K562 (cell line): ENCODE measurements at regions not wholly inside any gene's neighbourhood (a gene's known extent, or its start where the extent isn't known, plus 50 kb on each side); places are given as distances from the start of the nearest gene placed in this dataset.

Experiments
- ATAC-seq: fragments of 200-7000 bp; cut with Tn5 transposase; 3 replicates; pipeline ENCODE4 v1.9.1; 2020; ENCODE audit warnings: moderate library complexity
- BruUV-seq: library from RNA; stranded (reverse); fragments of 400-500 nt; replicated peaks from 2 replicates; lab custom pipeline; 2021; lab: Mats Ljungman, UMichigan
- CTCF ChIA-PET: fragments of 300-600 bp; formaldehyde crosslinking; extraction: SDS; loops from one replicate; lab custom pipeline; 2021; ENCODE audit warnings: low intra/inter-chr PET ratio; lab: Yijun Ruan, JAX
- POLR2A ChIA-PET: fragments of 300-600, 350-650 bp; sonication (Branson Sonifier 250); formaldehyde crosslinking; extraction: SDS; loops from one replicate; lab custom pipeline; 2021; ENCODE audit warnings: antibody characterized with exemption, inconsistent platforms; lab: Yijun Ruan, JAX
- DNase-seq, 4 experiments: peaks; one replicate each; pipeline versions ENCODE4 v3.0.0 to v3.0.0-alpha.2; 2011 to 2018; ENCODE audit warnings: low spot score in 3 of 4, mixed read lengths in 3 of 4; ENCODE audit errors: extremely low read depth in 1 of 4
- FAIRE-seq: peaks from 2 replicates; lab custom pipeline; 2011; peaks lifted over from hg19 to GRCh38; lab: Jason Lieb, UNC
- H2AFZ ChIP-seq: 2 replicates; pipeline ENCODE4 v1.6.0; 2011; ENCODE audit warnings: low read depth, low read length, control low read depth, inconsistent platforms
- H3K27ac ChIP-seq: fragments of 200-600 bp; 3 replicates; pipeline ENCODE4 v1.8.0; 2011; ENCODE audit warnings: low read depth, mild to moderate bottlenecking, control low read depth, inconsistent platforms, low read length, moderate library complexity, mixed read lengths; ENCODE audit errors: extremely low read depth
- H3K27me3 ChIP-seq, 2 experiments: fragments of 300-600 bp in 1 of 2; 2 replicates in 1 of 2; 3 replicates in 1 of 2; pipeline versions ENCODE4 v1.6.0 to v1.8.0; 2011; ENCODE audit warnings: inconsistent platforms in 2 of 2, low read length in 2 of 2, mild to moderate bottlenecking in 1 of 2, mixed read lengths in 1 of 2, moderate library complexity in 1 of 2; ENCODE audit not compliant: control insufficient read depth in 2 of 2, insufficient read depth in 2 of 2
- H3K36me3 ChIP-seq: fragments of 300-600 bp; 3 replicates; pipeline ENCODE4 v1.8.0; 2011; ENCODE audit warnings: mild to moderate bottlenecking, low read length, inconsistent platforms; ENCODE audit not compliant: control insufficient read depth, insufficient read depth
- H3K4me1 ChIP-seq, 2 experiments: fragments of 200-600 bp in 1 of 2; replicated peaks in 1 of 2; 2 replicates in 1 of 2; 3 replicates in 1 of 2; pipeline versions ENCODE4 v1.5.1 to v1.8.0; 2011; ENCODE audit warnings: inconsistent platforms in 2 of 2, low read length in 2 of 2, mild to moderate bottlenecking in 1 of 2, mixed read lengths in 1 of 2, moderate library complexity in 1 of 2; ENCODE audit not compliant: control insufficient read depth in 2 of 2, insufficient read depth in 2 of 2
- H3K4me2 ChIP-seq: 2 replicates; pipeline ENCODE4 v1.6.1; 2011; ENCODE audit warnings: low read length, control low read depth, inconsistent platforms, mixed read lengths; ENCODE audit not compliant: insufficient read depth
- H3K4me3 ChIP-seq: fragments of 200-600 bp; sonication (generic), shearing (Covaris generic); 2 replicates; pipeline ENCODE4 v1.5.1; 2016; ENCODE audit warnings: control low read depth, inconsistent platforms
- H3K79me2 ChIP-seq: fragments of 200-600 bp; 3 replicates; pipeline ENCODE4 v1.8.0; 2011; ENCODE audit warnings: low read length, inconsistent platforms; ENCODE audit not compliant: control insufficient read depth, insufficient read depth
- H3K9ac ChIP-seq, 2 experiments: 2 replicates each; pipeline versions ENCODE4 v1.6.0 to v1.6.1; 2011; ENCODE audit warnings: low read depth in 2 of 2, low read length in 2 of 2, control low read depth in 1 of 2, inconsistent platforms in 1 of 2, mild to moderate bottlenecking in 1 of 2, mixed read lengths in 1 of 2; ENCODE audit not compliant: insufficient read depth in 1 of 2
- H3K9me1 ChIP-seq: one replicate; pipeline ENCODE4 v1.6.0; 2011; ENCODE audit warnings: inconsistent platforms, mild to moderate bottlenecking, low read length, moderate library complexity; ENCODE audit not compliant: control insufficient read depth, insufficient read depth
- H3K9me3 ChIP-seq: replicated peaks from 2 replicates; pipeline ENCODE4 v1.5.1; 2011; ENCODE audit warnings: low read depth, low read length, inconsistent platforms; ENCODE audit not compliant: control insufficient read depth, insufficient read depth
- H4K20me1 ChIP-seq: replicated peaks from 2 replicates; pipeline ENCODE4 v1.6.1; 2011; ENCODE audit warnings: low read length, inconsistent platforms, mixed read lengths; ENCODE audit not compliant: control insufficient read depth, insufficient read depth
- EGR1 ChIP-seq: fragments of 450-650 bp; conservative IDR thresholded peaks from 2 replicates; pipeline ENCODE4 v1.6.1; 2017; ENCODE audit warnings: mild to moderate bottlenecking
- ETS2 ChIP-seq: IDR thresholded peaks from 2 replicates; pipeline ENCODE4 v1.6.1; 2016; ENCODE audit warnings: borderline replicate concordance, missing genetic modification characterization, mild to moderate bottlenecking, moderate library complexity, missing compliant biosample characterization; ENCODE audit not compliant: poor library complexity, severe bottlenecking
- SMARCC2 ChIP-seq: fragments of 450-650 bp; IDR thresholded peaks from 2 replicates; pipeline ENCODE4 v1.6.1; 2017; ENCODE audit warnings: antibody characterized with exemption, moderate library complexity, mild to moderate bottlenecking, low read depth
- UBTF ChIP-seq, 2 experiments: IDR thresholded peaks; 2 replicates each; pipeline ENCODE4 v1.6.1; 2012; ENCODE audit warnings: improper control_type of control experiment in 2 of 2, low read depth in 2 of 2, low read length in 2 of 2, borderline replicate concordance in 1 of 2
- ZBTB26 ChIP-seq: fragments of 450-650 bp; formaldehyde crosslinking; IDR thresholded peaks from 2 replicates; pipeline ENCODE4 v1.4.0; 2022; ENCODE audit warnings: missing genetic modification characterization
- ZNF41 ChIP-seq: fragments of 250-450 bp; sonication (Bioruptor Pico); conservative IDR thresholded peaks from 2 replicates; pipeline ENCODE4 v1.4.0; 2020; ENCODE audit warnings: mild to moderate bottlenecking
- WGBS: fragments of 100-300 bp; shearing (Covaris generic); methylation state at CpG from one replicate; pipeline ENCODE4 v1.1.6; 2016; ENCODE audit warnings: low coverage, mixed read lengths; ENCODE audit not compliant: insufficient coverage; ENCODE audit errors: missing lambda C conversion rate; 5-methylcytosine and 5-hydroxymethylcytosine counted together
- in situ Hi-C: fragments of 300-500 bp; cut with MboI; formaldehyde crosslinking; loops from 4 replicates; pipeline ENCODE4 v1.15.0; 2018; ENCODE audit warnings: inconsistent platforms, mixed read lengths
- intact Hi-C: fragments of 100-400 bp; cut with micrococcal nuclease; formaldehyde crosslinking; loops from 2 replicates; pipeline ENCODE4 v1.14.2; 2022

DNA sequence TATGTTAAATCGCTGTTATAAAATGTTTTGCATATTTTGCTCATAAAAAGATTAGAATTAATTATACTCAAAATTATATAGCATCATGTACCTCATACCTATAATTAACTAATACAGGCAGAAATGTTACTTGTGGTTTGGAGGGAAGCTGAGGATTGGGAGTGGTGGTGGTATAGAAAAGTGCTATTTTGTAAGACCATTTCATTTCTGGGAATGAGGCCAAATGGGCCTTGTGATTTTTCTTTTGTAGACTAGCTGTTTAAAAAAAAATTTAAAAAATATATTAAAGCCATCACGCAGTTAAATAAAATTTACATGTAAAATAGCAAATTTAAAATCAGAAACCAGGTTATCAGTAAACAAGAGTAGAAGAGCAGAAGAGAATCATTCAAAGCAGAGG is 560.8 kb upstream of the FAM98A start:
- 0% methylated on average over 2 of the region's 2 CpGs for WGBS
- intact Hi-C loops (no loop called here), in situ Hi-C loops (no loop called here)
- Histone ChIP-seq H4K20me1 (no peaks in the 10 kb centered on the region), H3K27ac (no peak overlapping the region), H3K9ac (no peak overlapping the region), H2AFZ (no peak overlapping the region)
- FAIRE-seq: no peak
- POLR2A ChIA-PET: no interaction called here
- DNase-seq: no peak
- TF ChIP-seq ZNF41 (CRISPR knock-in tag): no peak
- no peak for TF ChIP-seq ZBTB26 (CRISPR knock-in tag)
- TF ChIP-seq ETS2 (tag): no peak
- no peak for TF ChIP-seq SMARCC2
- TF ChIP-seq, all 486 proteins: peak for 0
- Histone ChIP-seq H3K4me2 (no peak overlapping the region), H3K27me3 (no peaks in the 10 kb centered on the region), H3K79me2 (no peaks in the 10 kb centered on the region), H3K9me3 (no peaks in the 10 kb centered on the region), H3K9me1 (no peaks in the 10 kb centered on the region), H3K36me3 (no peaks in the 10 kb centered on the region), H3K4me1 (no peaks in the 10 kb centered on the region), H3K4me3 (no peak overlapping the region)
- ATAC-seq: no peak
- CTCF ChIA-PET: no interaction called here
- no TSS peak for BruUV-seq

DNA sequence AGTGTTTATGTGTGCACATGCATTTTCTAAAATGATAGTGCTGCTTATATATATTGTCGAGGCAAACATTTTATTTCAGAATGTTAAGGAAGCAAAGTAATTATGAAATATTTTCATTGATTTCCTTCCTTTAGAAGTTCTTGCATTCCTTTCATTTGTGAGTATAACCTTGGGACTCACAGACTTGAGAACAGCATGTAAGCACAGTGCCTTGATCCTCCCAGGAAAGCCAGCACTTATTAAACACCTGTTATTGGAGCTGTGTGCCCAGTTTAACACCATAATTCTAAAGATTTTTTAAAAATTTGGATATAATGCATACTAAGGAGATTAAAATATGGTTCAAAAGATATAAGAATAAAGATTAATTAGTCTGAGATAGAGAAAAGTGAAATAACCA is 554.4 kb upstream of the FAM98A start:
- no peaks in the 10 kb centered on the region for H4K20me1 ChIP-seq
- no peak overlapping the region for H3K4me2 ChIP-seq
- 0% methylated on average over 1 of the region's 1 CpG for WGBS
- intact Hi-C loops (no loop called here), in situ Hi-C loops (no loop called here)
- no peaks in the 10 kb centered on the region; the same call in 1 of the 2 replicates for H3K9me3 ChIP-seq
- no peak overlapping the region for H3K4me3 ChIP-seq
- H3K9ac ChIP-seq: no peak overlapping the region
- POLR2A ChIA-PET: no interaction called here
- FAIRE-seq (no peak), DNase-seq (no peak), ATAC-seq (no peak)
- no peaks in the 10 kb centered on the region for H3K79me2 ChIP-seq
- no peak overlapping the region for H3K27ac ChIP-seq
- no peaks in the 10 kb centered on the region for H3K4me1 ChIP-seq
- CTCF ChIA-PET: no interaction called here
- no peaks in the 10 kb centered on the region for H3K36me3 ChIP-seq
- BruUV-seq: no TSS peak
- no peaks in the 10 kb centered on the region for H3K27me3 ChIP-seq
- H2AFZ ChIP-seq: no peak overlapping the region
- H3K9me1 ChIP-seq: no peaks in the 10 kb centered on the region
- TF ChIP-seq EGR1 (no peak), UBTF (IDR thresholded peaks at IDR 0.05; ENCODE audit: borderline replicate concordance in 1 of 2, low read depth in 2 of 2, low read length in 2 of 2) (no peak)
